SU-DHL-6 (cell line): ENCODE measurements at regions not wholly inside any gene's neighbourhood (a gene's known extent, or its start where the extent isn't known, plus 50 kb on each side); places are given as distances from the start of the nearest gene placed in this dataset.

Experiments used
- CTCF ChIP-seq: fragments of 200-600 bp; sonication (generic); IDR thresholded peaks from one replicate; pipeline ENCODE4 v1.5.1; 2017; ENCODE audit warnings: antibody characterized with exemption, mild to moderate bottlenecking, low read length, moderate library complexity; ENCODE audit not compliant: insufficient read depth, poor library complexity, severe bottlenecking
- EZH2phosphoT487 ChIP-seq: fragments of 200-600 bp; sonication (generic), shearing (Covaris generic); conservative IDR thresholded peaks from 2 replicates; pipeline ENCODE4 v1.6.1; 2018; ENCODE audit warnings: mild to moderate bottlenecking, antibody characterized with exemption, low read length, moderate library complexity, mixed read lengths

GRCh38 chr1:22268327-22268726, 125.4 kb upstream of the WNT4 start:
- TF ChIP-seq CTCF (no peak), EZH2phosphoT487 (no peak)
